HFFc6 (cell line): ENCODE measurements at regions not wholly inside any gene's neighbourhood (a gene's known extent, or its start where the extent isn't known, plus 50 kb on each side); places are given as distances from the start of the nearest gene placed in this dataset.

Experiments used
- DNase-seq: peaks from one replicate; pipeline ENCODE4 v3.0.0-alpha.2; 2018
- H3K27ac Mint-ChIP-seq: 2 replicates; pipeline ENCODE4 v1.8.0; 2020; ENCODE audit warnings: mild to moderate bottlenecking, mixed read lengths
- H3K27me3 Mint-ChIP-seq: 2 replicates; pipeline ENCODE4 v1.8.0; 2021; ENCODE audit warnings: mild to moderate bottlenecking, moderate library complexity, mixed read lengths; ENCODE audit not compliant: insufficient read depth
- H3K36me3 Mint-ChIP-seq: 2 replicates; pipeline ENCODE4 v1.8.0; 2021; ENCODE audit warnings: low read depth, mixed read lengths
- H3K4me1 Mint-ChIP-seq: 2 replicates; pipeline ENCODE4 v1.8.0; 2020; ENCODE audit warnings: low read depth, mixed read lengths
- H3K4me3 Mint-ChIP-seq: 2 replicates; pipeline ENCODE4 v1.8.0; 2020; ENCODE audit warnings: mild to moderate bottlenecking, moderate library complexity, mixed read lengths
- H3K9me3 Mint-ChIP-seq: 2 replicates; pipeline ENCODE4 v1.8.0; 2020; ENCODE audit warnings: mild to moderate bottlenecking, mixed read lengths
- TF ChIP-seq, protein P1 (sequence below): fragments of 200-600 bp; sonication (generic); IDR thresholded peaks from 2 replicates; pipeline ENCODE4 v1.5.0; 2021; ENCODE audit warnings: antibody characterized with exemption, mild to moderate bottlenecking

DNA sequence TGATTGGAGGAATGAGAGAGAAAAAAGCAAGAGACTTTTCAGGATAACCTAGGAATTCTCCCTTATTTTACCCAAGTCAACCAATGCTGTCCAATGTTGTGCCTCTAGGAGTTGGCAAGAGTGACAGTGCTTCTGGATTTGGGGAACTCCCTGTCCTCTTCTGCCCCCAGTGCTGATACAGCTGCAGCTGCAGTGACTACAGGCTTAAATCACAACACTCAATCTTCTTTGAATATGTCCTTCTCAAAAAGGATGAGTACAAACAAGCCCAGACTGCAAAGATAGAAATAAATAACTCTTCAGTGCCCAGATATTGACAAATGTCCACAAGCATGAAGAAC, 141.0 kb upstream of the COL21A1 start:
- H3K36me3 Mint-ChIP-seq = peaks cover 18% of the 10 kb centered on the region
- no peaks in the 10 kb centered on the region; the same call in 1 of the 2 replicates for H3K9me3 Mint-ChIP-seq
- DNase-seq = no peak
- no peak overlapping the region for H3K4me3 Mint-ChIP-seq
- TF ChIP-seq, protein P1, sequence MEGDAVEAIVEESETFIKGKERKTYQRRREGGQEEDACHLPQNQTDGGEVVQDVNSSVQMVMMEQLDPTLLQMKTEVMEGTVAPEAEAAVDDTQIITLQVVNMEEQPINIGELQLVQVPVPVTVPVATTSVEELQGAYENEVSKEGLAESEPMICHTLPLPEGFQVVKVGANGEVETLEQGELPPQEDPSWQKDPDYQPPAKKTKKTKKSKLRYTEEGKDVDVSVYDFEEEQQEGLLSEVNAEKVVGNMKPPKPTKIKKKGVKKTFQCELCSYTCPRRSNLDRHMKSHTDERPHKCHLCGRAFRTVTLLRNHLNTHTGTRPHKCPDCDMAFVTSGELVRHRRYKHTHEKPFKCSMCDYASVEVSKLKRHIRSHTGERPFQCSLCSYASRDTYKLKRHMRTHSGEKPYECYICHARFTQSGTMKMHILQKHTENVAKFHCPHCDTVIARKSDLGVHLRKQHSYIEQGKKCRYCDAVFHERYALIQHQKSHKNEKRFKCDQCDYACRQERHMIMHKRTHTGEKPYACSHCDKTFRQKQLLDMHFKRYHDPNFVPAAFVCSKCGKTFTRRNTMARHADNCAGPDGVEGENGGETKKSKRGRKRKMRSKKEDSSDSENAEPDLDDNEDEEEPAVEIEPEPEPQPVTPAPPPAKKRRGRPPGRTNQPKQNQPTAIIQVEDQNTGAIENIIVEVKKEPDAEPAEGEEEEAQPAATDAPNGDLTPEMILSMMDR = no peak
- H3K27ac Mint-ChIP-seq = no peak overlapping the region
- no peaks in the 10 kb centered on the region for H3K4me1 Mint-ChIP-seq
- no peaks in the 10 kb centered on the region; the same call in 1 of the 2 replicates for H3K27me3 Mint-ChIP-seq

DNA sequence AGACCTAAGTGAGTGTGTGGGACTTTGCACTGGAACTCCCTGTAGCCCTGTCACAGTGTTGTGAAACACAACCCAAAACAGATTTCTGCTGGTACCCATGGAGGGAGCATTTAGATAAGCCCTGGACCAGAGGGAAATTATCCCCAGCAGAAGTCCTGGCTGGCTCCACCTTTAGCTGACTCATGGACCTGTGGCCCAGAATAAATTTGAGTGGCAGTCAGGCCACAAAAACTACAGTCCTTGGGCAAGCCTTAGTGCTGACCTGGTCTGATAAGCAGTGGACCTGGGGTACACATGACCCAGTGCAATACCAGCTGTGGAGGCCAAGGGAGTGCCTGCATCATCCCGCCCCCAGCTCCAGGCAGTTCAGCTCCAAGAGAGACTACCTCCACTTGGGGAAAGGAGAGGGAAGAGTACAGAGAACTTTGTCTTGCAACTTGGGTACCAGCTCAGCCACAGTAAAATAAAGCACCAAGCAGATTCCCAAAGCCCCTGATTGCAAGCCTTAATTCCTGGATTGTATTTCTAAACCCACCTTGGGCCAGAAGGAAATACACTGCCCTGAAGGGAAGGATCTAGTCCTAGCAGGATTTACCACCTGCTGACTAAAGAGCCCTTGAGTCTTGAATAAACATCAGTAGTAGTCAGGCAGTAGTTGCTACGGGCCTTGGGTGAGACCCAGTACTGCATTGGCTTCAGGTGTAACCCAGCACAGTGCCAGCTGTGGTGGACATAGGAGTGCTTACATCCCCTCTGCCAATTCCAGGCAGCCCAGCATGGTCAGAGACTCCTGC, 140.4 kb upstream of the COL21A1 start:
- Mint-ChIP-seq H3K36me3 (peaks cover 18% of the 10 kb centered on the region), H3K4me3 (no peak overlapping the region), H3K4me1 (peaks cover 3% of the 10 kb centered on the region), H3K9me3 (no peaks in the 10 kb centered on the region; the same call in 1 of the 2 replicates), H3K27ac (no peak overlapping the region), H3K27me3 (no peaks in the 10 kb centered on the region; the same call in 1 of the 2 replicates)
- no peak for DNase-seq
- TF ChIP-seq, protein P1 = no peak

DNA sequence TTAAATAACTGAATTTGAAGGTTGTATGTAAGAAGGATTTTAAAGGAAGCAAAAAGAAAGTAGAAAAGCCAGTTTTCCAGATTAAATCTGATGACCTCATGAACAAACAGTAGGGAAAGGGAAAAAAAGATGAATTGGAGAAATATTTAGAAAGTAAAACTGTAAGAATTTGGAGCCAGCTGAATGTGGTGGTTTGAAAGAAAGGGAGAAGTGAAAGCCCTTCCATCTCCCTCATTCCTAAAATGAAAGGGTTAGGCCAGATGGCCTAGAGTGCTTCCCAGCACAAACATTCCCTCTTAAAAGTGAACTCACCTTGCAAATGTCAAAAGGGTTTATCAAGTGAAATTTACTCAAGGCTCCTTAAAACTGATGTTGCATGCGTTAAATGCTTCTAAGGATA, 139.3 kb upstream of the COL21A1 start:
- H3K36me3 Mint-ChIP-seq = peaks cover 18% of the 10 kb centered on the region
- H3K27ac Mint-ChIP-seq = no peak overlapping the region
- no peaks in the 10 kb centered on the region; the same call in 1 of the 2 replicates for H3K27me3 Mint-ChIP-seq
- peaks cover 14% of the 10 kb centered on the region for H3K4me1 Mint-ChIP-seq
- H3K4me3 Mint-ChIP-seq = no peak overlapping the region
- DNase-seq = no peak
- TF ChIP-seq, protein P1 = no peak
- no peaks in the 10 kb centered on the region; the same call in 1 of the 2 replicates for H3K9me3 Mint-ChIP-seq

DNA sequence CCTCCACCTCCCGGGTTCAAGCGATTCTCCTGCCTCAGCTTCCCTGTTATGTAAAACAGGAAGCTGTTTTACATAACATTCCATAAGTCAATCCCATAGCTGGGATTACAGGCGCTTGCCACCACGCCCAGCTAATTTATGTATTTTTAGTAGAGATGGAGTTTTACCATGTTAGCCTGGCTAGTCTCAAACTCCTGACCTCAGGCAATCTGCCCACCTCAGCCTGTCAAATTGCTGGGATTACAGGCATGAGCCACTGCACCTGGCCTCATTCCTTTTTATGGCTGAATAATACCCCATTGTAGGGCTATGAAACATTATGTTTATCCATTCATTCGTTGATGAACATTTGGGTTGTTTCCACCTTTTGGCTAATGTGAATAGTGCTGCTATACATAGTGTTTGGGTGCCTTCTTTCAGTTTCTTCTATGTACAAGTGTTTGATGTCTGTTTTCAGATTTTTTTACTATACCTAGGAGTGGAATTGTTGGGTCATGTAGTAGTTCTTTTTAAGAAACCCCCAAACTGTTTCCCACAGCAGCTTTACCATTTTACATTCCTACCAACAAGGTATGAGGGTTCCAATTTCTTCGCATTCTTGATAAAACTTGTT, 138.7 kb upstream of the COL21A1 start:
- peaks cover 17% of the 10 kb centered on the region for H3K4me1 Mint-ChIP-seq
- no peak overlapping the region for H3K27ac Mint-ChIP-seq

DNA sequence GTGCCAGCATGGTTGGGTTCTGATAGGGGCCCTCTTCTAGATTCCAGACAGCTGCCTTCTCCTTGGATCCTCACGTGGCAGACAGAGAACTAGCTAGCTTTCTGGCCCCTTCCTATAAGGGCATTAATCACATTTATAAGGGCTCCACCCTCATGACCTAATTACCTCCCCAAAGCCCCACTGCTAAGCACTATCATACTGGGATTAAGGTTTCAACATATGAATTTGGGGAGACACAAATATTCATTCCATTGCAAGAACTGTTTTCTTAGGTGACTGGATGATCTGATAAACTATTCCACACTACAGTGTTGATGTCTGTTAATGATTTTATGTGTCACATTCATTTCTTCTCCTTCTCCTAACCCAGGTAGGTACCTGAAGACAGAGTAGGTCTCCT, 135.8 kb upstream of the COL21A1 start:
- H3K4me1 Mint-ChIP-seq = peaks cover 23% of the 10 kb centered on the region
- no peaks in the 10 kb centered on the region for H3K9me3 Mint-ChIP-seq
- TF ChIP-seq, protein P1 = no peak
- no peak for DNase-seq
- no peak overlapping the region for H3K27ac Mint-ChIP-seq
- no peaks in the 10 kb centered on the region for H3K36me3 Mint-ChIP-seq
- peaks cover 1% of the 10 kb centered on the region; the same call in 1 of the 2 replicates for H3K27me3 Mint-ChIP-seq
- H3K4me3 Mint-ChIP-seq = no peak overlapping the region

More for the DNA sequence above, 138.7 kb upstream of the COL21A1 start:
- no peak overlapping the region for H3K4me3 Mint-ChIP-seq
- TF ChIP-seq, protein P1 = no peak
- H3K36me3 Mint-ChIP-seq = peaks cover 18% of the 10 kb centered on the region
- H3K9me3 Mint-ChIP-seq = no peaks in the 10 kb centered on the region; the same call in 1 of the 2 replicates
- H3K27me3 Mint-ChIP-seq = no peaks in the 10 kb centered on the region; the same call in 1 of the 2 replicates
- no peak for DNase-seq
